K562 (cell line): ENCODE measurements at regions not wholly inside any gene's neighbourhood (a gene's known extent, or its start where the extent isn't known, plus 50 kb on each side); places are given as distances from the start of the nearest gene placed in this dataset.

Experiments used
- CBX1 ChIP-seq: sonication (generic); IDR thresholded peaks from 2 replicates; pipeline ENCODE4 v1.6.1; 2016; ENCODE audit warnings: antibody characterized with exemption, low read depth, mild to moderate bottlenecking
- CTCF ChIP-seq, 3 experiments: IDR thresholded peaks in 2 of 3; conservative IDR thresholded peaks in 1 of 3; 2 replicates each; pipeline ENCODE4 v1.5.1; 2011 to 2012; ENCODE audit warnings: low read length in 3 of 3, mild to moderate bottlenecking in 3 of 3, control low read depth in 2 of 3, improper control_type of control experiment in 1 of 3, inconsistent platforms in 1 of 3, low read depth in 1 of 3, mixed read lengths in 1 of 3, moderate library complexity in 1 of 3; ENCODE audit not compliant: insufficient read depth in 2 of 3
- MLLT1 ChIP-seq, 2 experiments: fragments of 450-650 bp; IDR thresholded peaks; 2 replicates each; pipeline ENCODE4 v1.6.1; 2016
- NFRKB ChIP-seq: fragments of 450-650 bp; IDR thresholded peaks from 2 replicates; pipeline ENCODE4 v1.6.1; 2016; ENCODE audit warnings: low read depth
- NR2F6 ChIP-seq: fragments of 450-650 bp; formaldehyde crosslinking; IDR thresholded peaks from 2 replicates; pipeline ENCODE4 v1.4.0; 2020; ENCODE audit warnings: mild to moderate bottlenecking
- VEZF1 ChIP-seq: fragments of 200-800 bp; sonication (Bioruptor generic); IDR thresholded peaks from 2 replicates; pipeline ENCODE4 v1.6.1; 2017; ENCODE audit warnings: missing genetic modification characterization, missing compliant biosample characterization
- ZNF449 ChIP-seq: fragments of 250-450 bp; sonication (Bioruptor Pico); IDR thresholded peaks from 2 replicates; pipeline ENCODE4 v1.8.0; 2022; ENCODE audit warnings: moderate library complexity, mild to moderate bottlenecking, inconsistent platforms

GRCh38 chr6:144853603-144854002 is 568.5 kb downstream of the UTRN start:
- no peak for TF ChIP-seq CTCF (IDR thresholded peaks at IDR 0.05 in 2 of 3, conservative IDR thresholded peaks at IDR 0.05 in 1 of 3; ENCODE audit: insufficient read depth in 2 of 3, low read depth in 1 of 3, low read length in 3 of 3)
- no peak for TF ChIP-seq NR2F6 (CRISPR knock-in tag)
- TF ChIP-seq MLLT1 (IDR thresholded peaks at IDR 0.05): no peak
- TF ChIP-seq VEZF1 (CRISPR knock-in tag): no peak
- TF ChIP-seq CBX1: no peak
- TF ChIP-seq ZNF449 (CRISPR knock-in tag): no peak
- TF ChIP-seq NFRKB: no peak
